Tibial nerve (tissue), 4 donors: ENCODE measurements at regions not wholly inside any gene's neighbourhood (a gene's known extent, or its start where the extent isn't known, plus 50 kb on each side); places are given as distances from the start of the nearest gene placed in this dataset.

Source experiments
- DNase-seq, 2 donors: peaks; one replicate each; pipeline ENCODE4 v3.0.0-alpha.2; 2019; ENCODE audit warnings: low spot score in 2 of 2
- H3K27ac ChIP-seq, 4 donors: fragments of 200-600 bp; sonication (generic) in 3 of 4; one replicate each; pipeline ENCODE4 v1.5.1; 2017 to 2019; ENCODE audit warnings: mild to moderate bottlenecking in 1 of 4
- H3K27me3 ChIP-seq, 2 donors: fragments of 200-600 bp; sonication (generic) in 1 of 2; one replicate each; pipeline versions ENCODE4 v1.5.1 to v1.6.0; 2017 to 2019
- H3K36me3 ChIP-seq, 3 donors: fragments of 200-600 bp; sonication (generic); one replicate each; pipeline ENCODE4 v1.5.1; 2018 to 2019
- H3K4me1 ChIP-seq, 4 donors: fragments of 200-600 bp; sonication (generic) in 3 of 4; one replicate each; pipeline ENCODE4 v1.5.1; 2017 to 2019
- H3K4me3 ChIP-seq, 4 donors: fragments of 200-600 bp; sonication (generic) in 3 of 4; one replicate each; pipeline ENCODE4 v1.5.1; 2017 to 2019; ENCODE audit warnings: mild to moderate bottlenecking in 1 of 4, moderate library complexity in 1 of 4
- H3K9me3 ChIP-seq, 4 donors: fragments of 200-600 bp; sonication (generic) in 3 of 4; one replicate each; pipeline ENCODE4 v1.5.1; 2017 to 2019
- EP300 ChIP-seq, 2 donors: sonication (generic); formaldehyde crosslinking; IDR thresholded peaks; one replicate each; pipeline ENCODE4 v1.6.1; 2017; ENCODE audit warnings: antibody characterized with exemption in 2 of 2, mild to moderate bottlenecking in 1 of 2
- POLR2A ChIP-seq, 2 donors: fragments of 450-650 bp; IDR thresholded peaks; one replicate each; pipeline ENCODE4 v1.6.1; 2017; ENCODE audit warnings: antibody characterized with exemption in 2 of 2, mild to moderate bottlenecking in 2 of 2, moderate library complexity in 2 of 2
- WGBS, 2 donors: methylation state at CpG; one replicate each; pipeline ENCODE4 v1.1.5; 2018; 5-methylcytosine and 5-hydroxymethylcytosine counted together
- TF ChIP-seq, protein P1 (sequence below), 5 experiments: fragments of 200-600 bp in 3 of 5; fragments of 450-650 bp in 2 of 5; sonication (generic) in 3 of 5; IDR thresholded peaks; one replicate each; pipeline ENCODE4 v1.5.1; 2016 to 2019; ENCODE audit warnings: antibody characterized with exemption in 5 of 5, mild to moderate bottlenecking in 3 of 5, moderate library complexity in 2 of 5

DNA sequence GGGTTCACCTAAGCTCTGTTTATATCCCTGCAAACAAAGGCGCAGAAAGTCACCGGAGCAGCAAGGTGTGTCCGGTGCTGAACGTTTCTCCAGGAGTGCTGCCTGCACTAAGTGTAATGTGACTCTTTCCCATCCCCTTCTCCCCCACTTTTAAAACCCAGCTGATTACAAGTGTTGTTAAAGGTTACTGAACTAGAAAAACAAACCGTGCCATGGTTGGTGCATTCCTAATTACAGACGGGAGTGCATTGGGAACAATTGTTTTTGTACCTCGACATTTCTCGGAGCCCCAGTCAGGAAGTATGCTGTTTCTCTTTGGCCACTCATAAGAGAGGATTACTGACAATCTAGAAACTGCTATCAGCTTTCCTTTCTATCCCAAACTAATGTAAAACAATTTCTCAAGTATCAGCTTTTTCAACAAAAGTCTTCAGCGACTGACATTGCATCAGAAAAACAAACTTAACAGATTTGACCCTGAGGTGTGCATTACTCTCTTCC lies 441.0 kb upstream of the SALL1 start:
- Histone ChIP-seq H3K36me3 (no peaks in the 10 kb centered on the region), H3K4me1 (no peaks in the 10 kb centered on the region), H3K27ac (no peak overlapping the region), H3K9me3 (no peaks in the 10 kb centered on the region), H3K4me3 (no peak overlapping the region), H3K27me3 (no peaks in the 10 kb centered on the region)
- 11 to 16% methylated on average over 9 of the region's 9 CpGs for WGBS, 2 donors
- DNase-seq, result no peak
- TF ChIP-seq, protein P1, sequence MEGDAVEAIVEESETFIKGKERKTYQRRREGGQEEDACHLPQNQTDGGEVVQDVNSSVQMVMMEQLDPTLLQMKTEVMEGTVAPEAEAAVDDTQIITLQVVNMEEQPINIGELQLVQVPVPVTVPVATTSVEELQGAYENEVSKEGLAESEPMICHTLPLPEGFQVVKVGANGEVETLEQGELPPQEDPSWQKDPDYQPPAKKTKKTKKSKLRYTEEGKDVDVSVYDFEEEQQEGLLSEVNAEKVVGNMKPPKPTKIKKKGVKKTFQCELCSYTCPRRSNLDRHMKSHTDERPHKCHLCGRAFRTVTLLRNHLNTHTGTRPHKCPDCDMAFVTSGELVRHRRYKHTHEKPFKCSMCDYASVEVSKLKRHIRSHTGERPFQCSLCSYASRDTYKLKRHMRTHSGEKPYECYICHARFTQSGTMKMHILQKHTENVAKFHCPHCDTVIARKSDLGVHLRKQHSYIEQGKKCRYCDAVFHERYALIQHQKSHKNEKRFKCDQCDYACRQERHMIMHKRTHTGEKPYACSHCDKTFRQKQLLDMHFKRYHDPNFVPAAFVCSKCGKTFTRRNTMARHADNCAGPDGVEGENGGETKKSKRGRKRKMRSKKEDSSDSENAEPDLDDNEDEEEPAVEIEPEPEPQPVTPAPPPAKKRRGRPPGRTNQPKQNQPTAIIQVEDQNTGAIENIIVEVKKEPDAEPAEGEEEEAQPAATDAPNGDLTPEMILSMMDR (IDR thresholded peaks at IDR 0.05), result no peak
- TF ChIP-seq POLR2A (IDR thresholded peaks at IDR 0.05) (no peak), EP300 (IDR thresholded peaks at IDR 0.05) (no peak)

DNA sequence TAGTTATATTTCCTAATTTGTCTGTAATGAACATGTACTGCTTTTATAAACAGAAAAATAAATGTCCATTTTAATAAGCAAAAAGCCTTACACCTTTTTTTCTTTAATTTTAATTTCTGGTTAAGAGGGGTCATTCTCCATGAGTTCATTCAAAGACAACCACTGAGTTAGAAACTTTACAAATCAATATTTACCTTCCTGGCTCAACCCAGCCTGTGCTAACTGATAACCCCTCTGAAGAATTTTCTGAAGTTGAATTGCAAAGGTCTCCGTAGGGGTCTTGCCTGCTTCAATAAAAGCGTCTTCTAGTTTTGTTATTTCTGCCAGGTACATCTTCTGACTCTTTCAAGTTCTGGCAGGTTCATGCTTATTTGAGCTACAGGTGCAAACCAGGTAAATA lies 440.4 kb upstream of the SALL1 start:
- H3K9me3 ChIP-seq, result no peaks in the 10 kb centered on the region
- no peak overlapping the region for H3K4me3 ChIP-seq
- no peak overlapping the region for H3K27ac ChIP-seq
- no peaks in the 10 kb centered on the region for H3K36me3 ChIP-seq
- 25 to 31% methylated on average over 2 of the region's 2 CpGs for WGBS, 2 donors
- H3K4me1 ChIP-seq, result no peaks in the 10 kb centered on the region
- DNase-seq, result no peak
- no peaks in the 10 kb centered on the region for H3K27me3 ChIP-seq
- TF ChIP-seq EP300 (IDR thresholded peaks at IDR 0.05) (no peak), POLR2A (IDR thresholded peaks at IDR 0.05) (no peak)
- TF ChIP-seq, protein P1 (IDR thresholded peaks at IDR 0.05), result no peak

DNA sequence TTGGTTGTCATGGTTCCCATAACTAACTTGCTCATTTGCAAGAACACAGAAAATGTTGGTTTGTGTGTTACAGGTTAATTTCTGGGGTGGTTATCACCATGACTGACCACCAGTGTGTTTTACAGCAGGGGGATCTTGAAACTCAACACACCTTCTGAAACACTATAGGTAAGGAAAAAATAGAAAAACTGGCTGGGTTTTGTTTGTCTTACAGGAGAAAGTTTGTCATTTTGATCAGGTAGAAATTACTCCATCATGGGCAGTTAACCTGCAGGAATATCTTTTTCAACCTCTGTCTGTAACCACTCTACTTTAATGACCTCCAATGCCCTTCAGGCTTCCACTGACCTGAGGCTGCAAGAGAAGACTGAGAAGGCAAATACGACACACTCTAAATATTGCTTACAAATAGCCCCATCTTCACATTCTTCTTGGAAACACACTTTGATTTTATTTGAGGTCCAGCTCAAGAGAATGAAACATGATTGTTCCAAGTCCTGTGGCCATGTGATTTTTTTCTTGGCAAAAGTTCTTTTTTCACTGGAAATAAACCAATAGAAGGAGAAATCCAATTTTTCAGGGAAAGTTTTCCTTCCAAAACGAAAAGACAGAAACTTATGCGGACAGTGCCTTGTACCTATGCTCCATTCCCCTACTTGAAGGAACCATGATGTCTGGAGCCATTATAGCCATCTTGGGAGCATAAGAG lies 428.7 kb upstream of the SALL1 start:
- Histone ChIP-seq H3K36me3 (no peaks in the 10 kb centered on the region), H3K27me3 (no peaks in the 10 kb centered on the region), H3K4me3 (no peak overlapping the region), H3K9me3 (no peaks in the 10 kb centered on the region), H3K4me1 (no peaks in the 10 kb centered on the region), H3K27ac (no peak overlapping the region)
- TF ChIP-seq POLR2A (IDR thresholded peaks at IDR 0.05), result no peak
- no peak for TF ChIP-seq EP300 (IDR thresholded peaks at IDR 0.05)
- TF ChIP-seq, protein P1 (IDR thresholded peaks at IDR 0.05), result no peak
- 72 to 74% methylated on average over 3 of the region's 3 CpGs for WGBS, 2 donors
- no peak for DNase-seq

DNA sequence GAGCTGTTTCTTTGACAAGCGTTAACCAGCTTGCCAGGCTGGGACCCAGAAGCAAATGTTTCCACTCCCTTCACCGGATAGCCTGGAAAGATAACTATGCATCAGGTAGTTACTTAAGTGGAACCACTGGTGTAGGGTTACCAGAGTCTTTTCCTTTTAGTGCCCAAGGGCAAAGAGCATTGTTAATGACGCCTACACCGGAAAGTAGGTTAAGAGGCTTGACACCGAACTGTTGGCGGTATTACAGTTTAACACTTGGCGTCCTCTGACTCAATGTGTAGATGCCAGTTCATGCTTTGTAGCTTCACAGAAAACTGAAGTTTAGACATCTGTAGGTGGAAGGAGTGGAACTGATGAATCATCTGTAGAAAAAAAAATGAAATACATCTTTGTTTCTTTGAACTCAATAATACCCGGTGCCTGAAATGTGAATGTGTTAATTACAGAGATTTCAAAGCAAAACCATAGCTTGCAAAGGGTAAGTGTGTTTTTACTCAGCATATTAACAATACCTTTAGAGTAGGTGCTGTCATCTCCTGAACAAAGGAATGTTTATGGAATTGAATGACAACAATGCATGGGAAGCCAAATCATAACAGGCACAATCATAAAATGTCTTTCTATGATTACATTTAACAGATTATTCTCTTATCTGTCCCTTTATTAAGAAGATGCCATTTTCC lies 426.7 kb upstream of the SALL1 start:
- H3K36me3 ChIP-seq, result no peaks in the 10 kb centered on the region
- DNase-seq, result no peak
- H3K4me1 ChIP-seq, result no peaks in the 10 kb centered on the region
- no peak overlapping the region for H3K27ac ChIP-seq
- WGBS, 2 donors, result 15 to 27% methylated on average over 8 of the region's 8 CpGs
- H3K27me3 ChIP-seq, result no peaks in the 10 kb centered on the region
- H3K9me3 ChIP-seq, result no peaks in the 10 kb centered on the region
- no peak overlapping the region for H3K4me3 ChIP-seq
- no peak for TF ChIP-seq EP300 (IDR thresholded peaks at IDR 0.05)
- TF ChIP-seq, protein P1 (IDR thresholded peaks at IDR 0.05), result no peak
- TF ChIP-seq POLR2A (IDR thresholded peaks at IDR 0.05), result no peak

DNA sequence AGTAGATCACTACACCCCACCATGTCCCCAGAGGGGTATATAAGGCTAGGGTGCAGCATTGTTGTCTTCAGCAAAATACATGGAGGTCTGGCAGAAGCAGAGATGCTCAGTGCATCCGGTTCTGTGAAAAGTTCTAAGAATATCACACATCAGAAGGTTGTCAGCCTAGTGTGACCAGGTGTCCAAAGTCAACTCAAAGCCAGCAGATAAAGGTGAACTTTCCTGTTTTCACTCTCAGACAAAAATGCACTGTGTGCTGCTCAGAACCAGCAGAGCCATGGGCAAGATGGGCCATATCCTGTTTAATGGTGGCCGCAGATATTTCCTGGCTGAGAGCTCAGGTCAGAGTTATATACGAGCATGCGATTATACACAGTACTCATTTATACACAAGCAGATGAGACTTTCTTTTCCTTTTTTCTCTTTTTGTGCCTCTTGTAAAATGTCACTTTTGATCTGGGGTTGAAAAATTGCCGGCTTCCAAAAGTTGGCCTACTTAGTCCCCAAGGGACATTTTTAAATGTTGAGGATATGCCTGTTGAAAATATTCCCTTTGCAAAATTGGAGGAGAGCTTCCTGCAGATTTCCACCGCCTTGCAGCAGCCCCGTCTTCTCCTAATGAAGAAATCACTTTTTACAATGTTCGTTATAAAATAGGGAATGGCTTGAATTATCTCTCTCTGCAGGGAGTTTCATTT lies 425.6 kb upstream of the SALL1 start:
- Histone ChIP-seq H3K4me3 (no peak overlapping the region), H3K36me3 (no peaks in the 10 kb centered on the region), H3K27ac (no peak overlapping the region), H3K4me1 (no peaks in the 10 kb centered on the region), H3K27me3 (no peaks in the 10 kb centered on the region), H3K9me3 (no peaks in the 10 kb centered on the region)
- TF ChIP-seq EP300 (IDR thresholded peaks at IDR 0.05) (no peak), POLR2A (IDR thresholded peaks at IDR 0.05) (no peak)
- TF ChIP-seq, protein P1 (IDR thresholded peaks at IDR 0.05), result no peak
- WGBS, 2 donors, result 63 to 64% methylated on average over 8 of the region's 8 CpGs
- no peak for DNase-seq
